CD14-positive monocyte (primary cell): ENCODE measurements at regions not wholly inside any gene's neighbourhood (a gene's known extent, or its start where the extent isn't known, plus 50 kb on each side); places are given as distances from the start of the nearest gene placed in this dataset.

ENCODE experiments used
- DNase-seq, 3 donors: peaks; one replicate each; pipeline ENCODE4 v3.0.0-alpha.2; 2011 to 2022
- H2AFZ ChIP-seq: 2 replicates; pipeline ENCODE4 v1.6.0; 2012; ENCODE audit warnings: mild to moderate bottlenecking, low read depth, low read length, inconsistent platforms; ENCODE audit not compliant: insufficient read depth, poor library complexity, severe bottlenecking
- H3K27ac ChIP-seq, 2 donors: 1 replicate in 1 of 2; 2 replicates in 1 of 2; pipeline ENCODE4 v1.5.1; 2012 to 2013; ENCODE audit warnings: low read length in 2 of 2, control low read depth in 1 of 2, inconsistent platforms in 1 of 2, low read depth in 1 of 2, mild to moderate bottlenecking in 1 of 2
- H3K27me3 ChIP-seq, 2 donors: one replicate each; pipeline versions ENCODE4 v1.6.0 to v1.6.1; 2011 to 2013; ENCODE audit warnings: low read length in 2 of 2; ENCODE audit not compliant: control insufficient read depth in 2 of 2, insufficient read depth in 2 of 2
- H3K36me3 ChIP-seq, 2 donors: replicated peaks in 1 of 2; 1 replicate in 1 of 2; 2 replicates in 1 of 2; pipeline versions ENCODE4 v1.5.1 to v1.6.1; 2012 to 2013; ENCODE audit warnings: low read length in 2 of 2, control low read depth in 1 of 2, inconsistent platforms in 1 of 2, mild to moderate bottlenecking in 1 of 2; ENCODE audit not compliant: insufficient read depth in 2 of 2, control insufficient read depth in 1 of 2
- H3K4me1 ChIP-seq, 2 donors: 1 replicate in 1 of 2; 2 replicates in 1 of 2; pipeline versions ENCODE4 v1.5.1 to v1.6.1; 2012 to 2013; ENCODE audit warnings: low read length in 2 of 2, control low read depth in 1 of 2, inconsistent platforms in 1 of 2, mild to moderate bottlenecking in 1 of 2, moderate library complexity in 1 of 2; ENCODE audit not compliant: insufficient read depth in 2 of 2, control insufficient read depth in 1 of 2
- H3K4me2 ChIP-seq: replicated peaks from 2 replicates; pipeline ENCODE3; 2012; ENCODE audit warnings: low read length, moderate library complexity, mild to moderate bottlenecking; ENCODE audit not compliant: poor library complexity, severe bottlenecking; ENCODE audit errors: extremely low read depth
- H3K4me3 ChIP-seq, 3 experiments: fragments of 200-600 bp in 1 of 3; sonication (generic) in 1 of 3; replicated peaks in 1 of 3; 1 replicate in 2 of 3; 2 replicates in 1 of 3; pipeline ENCODE4 v1.5.1; 2011 to 2013; ENCODE audit warnings: low read length in 3 of 3, mild to moderate bottlenecking in 3 of 3, control low read depth in 2 of 3, low read depth in 2 of 3, inconsistent platforms in 1 of 3, moderate library complexity in 1 of 3
- H3K79me2 ChIP-seq: 2 replicates; pipeline ENCODE4 v1.6.0; 2012; ENCODE audit warnings: mild to moderate bottlenecking, control low read depth, inconsistent platforms, low read length, moderate library complexity; ENCODE audit not compliant: insufficient read depth
- H3K9ac ChIP-seq: 2 replicates; pipeline ENCODE4 v1.6.0; 2017; ENCODE audit warnings: low read length, mild to moderate bottlenecking; ENCODE audit not compliant: insufficient read depth, poor library complexity, severe bottlenecking
- H3K9me3 ChIP-seq, 2 donors: replicated peaks in 1 of 2; 1 replicate in 1 of 2; 2 replicates in 1 of 2; pipeline versions ENCODE4 v1.5.1 to v1.6.1; 2012 to 2013; ENCODE audit warnings: low read length in 2 of 2, control low read depth in 1 of 2; ENCODE audit not compliant: control insufficient read depth in 1 of 2, insufficient read depth in 1 of 2
- H4K20me1 ChIP-seq: 2 replicates; pipeline ENCODE4 v1.6.0; 2012; ENCODE audit warnings: mild to moderate bottlenecking, low read length, control low read depth, moderate library complexity; ENCODE audit not compliant: insufficient read depth
- H3K27ac Mint-ChIP-seq, 7 donors: one replicate each; pipeline ENCODE4 v1.8.0; 2020; ENCODE audit warnings: mild to moderate bottlenecking in 7 of 7, mixed read lengths in 7 of 7, moderate library complexity in 6 of 7, inconsistent platforms in 2 of 7
- H3K27me3 Mint-ChIP-seq, 3 donors: one replicate each; pipeline ENCODE4 v1.8.0; 2021 to 2022; ENCODE audit warnings: low read depth in 3 of 3, mild to moderate bottlenecking in 3 of 3, mixed read lengths in 3 of 3, moderate library complexity in 3 of 3, inconsistent platforms in 1 of 3
- H3K36me3 Mint-ChIP-seq, 2 donors: one replicate each; pipeline ENCODE4 v1.8.0; 2020; ENCODE audit warnings: mixed read lengths in 2 of 2, inconsistent platforms in 1 of 2, mild to moderate bottlenecking in 1 of 2
- H3K4me1 Mint-ChIP-seq: one replicate; pipeline ENCODE4 v1.8.0; 2020; ENCODE audit warnings: mild to moderate bottlenecking, mixed read lengths
- H3K4me3 Mint-ChIP-seq, 2 donors: one replicate each; pipeline ENCODE4 v1.8.0; 2020; ENCODE audit warnings: mild to moderate bottlenecking in 2 of 2, mixed read lengths in 2 of 2, moderate library complexity in 1 of 2
- H3K9me3 Mint-ChIP-seq, 7 donors: one replicate each; pipeline ENCODE4 v1.8.0; 2020 to 2022; ENCODE audit warnings: mixed read lengths in 7 of 7, mild to moderate bottlenecking in 6 of 7, moderate library complexity in 6 of 7, inconsistent platforms in 2 of 7
- WGBS: methylation state at CpG from one replicate; pipeline ENCODE4 v1.1.5; 2013; ENCODE audit warnings: missing lambda C conversion rate; ENCODE audit not compliant: insufficient coverage; 5-methylcytosine and 5-hydroxymethylcytosine counted together
- intact Hi-C, 2 donors: fragments of 100-400 bp; cut with micrococcal nuclease; formaldehyde crosslinking; loops; one replicate each; pipeline versions ENCODE4 v1.15.0 to v1.15.1; 2023
- TF ChIP-seq, protein P1 (sequence below): fragments of 200-600 bp; IDR thresholded peaks from one replicate; pipeline ENCODE4 v1.8.0; 2022; ENCODE audit warnings: antibody characterized with exemption, mild to moderate bottlenecking

- H3K4me3 ChIP-seq: no peak overlapping the region
- 22% methylated on average over 3 of the region's 9 CpGs for WGBS
- Mint-ChIP-seq H3K27me3 (peaks cover 28 to 43% (median 29%) of the 10 kb centered on the region in 3 donors), H3K27ac (peak overlapping the region in 2 of 7 donors; percentile 56 to 64), H3K9me3 (no peaks in the 10 kb centered on the region), H3K4me1 (peaks cover 7% of the 10 kb centered on the region), H3K36me3 (no peaks in the 10 kb centered on the region), H3K4me3 (peak overlapping the region in 1 of 2 donors; percentile 56)
- H3K9me3 ChIP-seq: no peaks in the 10 kb centered on the region
- TF ChIP-seq, protein P1, sequence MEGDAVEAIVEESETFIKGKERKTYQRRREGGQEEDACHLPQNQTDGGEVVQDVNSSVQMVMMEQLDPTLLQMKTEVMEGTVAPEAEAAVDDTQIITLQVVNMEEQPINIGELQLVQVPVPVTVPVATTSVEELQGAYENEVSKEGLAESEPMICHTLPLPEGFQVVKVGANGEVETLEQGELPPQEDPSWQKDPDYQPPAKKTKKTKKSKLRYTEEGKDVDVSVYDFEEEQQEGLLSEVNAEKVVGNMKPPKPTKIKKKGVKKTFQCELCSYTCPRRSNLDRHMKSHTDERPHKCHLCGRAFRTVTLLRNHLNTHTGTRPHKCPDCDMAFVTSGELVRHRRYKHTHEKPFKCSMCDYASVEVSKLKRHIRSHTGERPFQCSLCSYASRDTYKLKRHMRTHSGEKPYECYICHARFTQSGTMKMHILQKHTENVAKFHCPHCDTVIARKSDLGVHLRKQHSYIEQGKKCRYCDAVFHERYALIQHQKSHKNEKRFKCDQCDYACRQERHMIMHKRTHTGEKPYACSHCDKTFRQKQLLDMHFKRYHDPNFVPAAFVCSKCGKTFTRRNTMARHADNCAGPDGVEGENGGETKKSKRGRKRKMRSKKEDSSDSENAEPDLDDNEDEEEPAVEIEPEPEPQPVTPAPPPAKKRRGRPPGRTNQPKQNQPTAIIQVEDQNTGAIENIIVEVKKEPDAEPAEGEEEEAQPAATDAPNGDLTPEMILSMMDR: no peak
- H3K4me1 ChIP-seq: peaks cover 2% of the 10 kb centered on the region in 2 donors
- no peaks in the 10 kb centered on the region for H4K20me1 ChIP-seq
- no peak overlapping the region for H3K4me2 ChIP-seq
- no peaks in the 10 kb centered on the region for H3K36me3 ChIP-seq
- no peak overlapping the region for H3K9ac ChIP-seq
- H3K27ac ChIP-seq: no peak overlapping the region
- peak in 1 of 3 donors; percentile 8 for DNase-seq
- no peaks in the 10 kb centered on the region for H3K79me2 ChIP-seq
- H2AFZ ChIP-seq: no peak overlapping the region
- peaks cover 2 to 28% of the 10 kb centered on the region in 2 donors for H3K27me3 ChIP-seq
- intact Hi-C loops: loop anchor here (10.0 kb wide), 3 partner anchors 393 to 503 kb away; partner anchors contain the start of gene DHRS7B (in 1 of the 2)
Measured at GRCh38 chr17:21517538-21518293, 141.6 kb downstream of the KCNJ12 start.

- no peaks in the 10 kb centered on the region for H3K9me3 ChIP-seq
- H4K20me1 ChIP-seq: no peaks in the 10 kb centered on the region
- H3K4me2 ChIP-seq: no peak overlapping the region
- 90% methylated on average over 2 of the region's 8 CpGs for WGBS
- no peak overlapping the region for H3K9ac ChIP-seq
- intact Hi-C loops: no loop called here
- TF ChIP-seq, protein P1: no peak
- H3K4me3 ChIP-seq: no peak overlapping the region
- Mint-ChIP-seq H3K4me3 (no peak overlapping the region), H3K27ac (no peak overlapping the region), H3K36me3 (no peaks in the 10 kb centered on the region), H3K4me1 (peaks cover 1% of the 10 kb centered on the region), H3K9me3 (peaks cover 0 to 2% (median 0%) of the 10 kb centered on the region in 7 donors), H3K27me3 (peaks cover 15 to 31% (median 15%) of the 10 kb centered on the region in 3 donors)
- no peak for DNase-seq
- no peaks in the 10 kb centered on the region for H3K36me3 ChIP-seq
- no peak overlapping the region for H3K27ac ChIP-seq
- H3K79me2 ChIP-seq: no peaks in the 10 kb centered on the region
- no peaks in the 10 kb centered on the region for H3K4me1 ChIP-seq
- no peak overlapping the region for H2AFZ ChIP-seq
- peaks cover 2 to 9% of the 10 kb centered on the region in 2 donors for H3K27me3 ChIP-seq
Measured at GRCh38 chr17:21522755-21523336, 146.7 kb downstream of the KCNJ12 start.
